Esophagus squamous epithelium (tissue), 5 donors: ENCODE measurements at regions not wholly inside any gene's neighbourhood (a gene's known extent, or its start where the extent isn't known, plus 50 kb on each side); places are given as distances from the start of the nearest gene placed in this dataset.

Experiments
- DNase-seq: peaks from one replicate; lab custom pipeline; 2025; lab: John Stamatoyannopoulos, UW
- H3K27ac ChIP-seq, 4 donors: fragments of 200-600 bp; sonication (generic); one replicate each; pipeline ENCODE4 v1.5.1; 2016 to 2019; ENCODE audit warnings: mild to moderate bottlenecking in 1 of 4
- H3K27me3 ChIP-seq, 4 donors: fragments of 200-600 bp; sonication (generic); 1 replicate in 3 of 4; 2 replicates in 1 of 4; pipeline versions ENCODE4 v1.5.1 to v1.6.0; 2017 to 2021; ENCODE audit warnings: antibody characterized with exemption in 1 of 4
- H3K36me3 ChIP-seq, 3 donors: fragments of 200-600 bp; sonication (generic); one replicate each; pipeline ENCODE4 v1.5.1; 2016 to 2019
- H3K4me1 ChIP-seq, 3 donors: fragments of 200-600 bp; sonication (generic); one replicate each; pipeline ENCODE4 v1.5.1; 2017 to 2019
- H3K4me3 ChIP-seq, 4 donors: fragments of 200-600 bp; sonication (generic); 1 replicate in 3 of 4; 2 replicates in 1 of 4; pipeline ENCODE4 v1.5.1; 2016 to 2019; ENCODE audit warnings: mild to moderate bottlenecking in 2 of 4, moderate library complexity in 1 of 4
- H3K9me3 ChIP-seq, 3 donors: fragments of 200-600 bp; sonication (generic); one replicate each; pipeline ENCODE4 v1.5.1; 2016 to 2019
- POLR2A ChIP-seq, 4 donors: fragments of 450-650 bp; IDR thresholded peaks; one replicate each; pipeline ENCODE4 v1.6.1; 2017; ENCODE audit warnings: antibody characterized with exemption in 4 of 4, mild to moderate bottlenecking in 4 of 4, moderate library complexity in 3 of 4
- WGBS, 2 donors: methylation state at CpG; one replicate each; pipeline ENCODE4 v1.1.5; 2018; 5-methylcytosine and 5-hydroxymethylcytosine counted together
- intact Hi-C: fragments of 100-400 bp; cut with DNase I; formaldehyde crosslinking; loops from one replicate; pipeline ENCODE4 v1.15.0; 2022
- TF ChIP-seq, protein P1 (sequence below), 6 experiments: fragments of 450-650 bp in 4 of 6; fragments of 200-600 bp in 2 of 6; sonication (generic) in 2 of 6; IDR thresholded peaks; one replicate each; pipeline ENCODE4 v1.5.1; 2016 to 2019; ENCODE audit warnings: antibody characterized with exemption in 6 of 6, mild to moderate bottlenecking in 4 of 6, moderate library complexity in 4 of 6
- donor health status: DM: yes; HTN: yes; CAD: no.

DNA sequence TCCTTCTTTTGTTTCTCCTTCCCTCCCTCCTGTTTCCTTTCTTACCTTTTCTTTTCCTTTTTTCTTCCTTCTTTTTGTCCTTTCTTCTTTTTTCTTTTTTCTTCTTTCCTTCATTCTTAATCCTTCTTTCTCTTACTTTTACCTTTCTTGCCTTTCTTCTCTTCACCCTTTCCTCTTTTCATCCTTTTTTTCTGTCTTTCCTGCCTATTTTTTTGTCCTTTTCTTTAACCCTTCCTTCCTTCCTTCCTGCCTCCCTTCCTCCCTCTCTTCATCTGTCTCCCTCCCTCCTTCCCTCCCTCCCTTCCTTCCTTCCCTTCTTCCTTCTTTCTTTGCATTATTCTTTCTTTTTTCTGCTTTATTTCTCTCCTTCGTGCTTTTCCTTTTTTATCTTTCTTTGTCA lies 160.7 kb downstream of the AXIN2 start:
- no peaks in the 10 kb centered on the region for H3K9me3 ChIP-seq
- 88% methylated on average over 1 of the region's 1 CpG for WGBS, 2 donors
- H3K4me1 ChIP-seq: no peaks in the 10 kb centered on the region
- H3K27me3 ChIP-seq: no peaks in the 10 kb centered on the region
- intact Hi-C loops: no loop called here
- no peak overlapping the region for H3K27ac ChIP-seq
- H3K36me3 ChIP-seq: no peaks in the 10 kb centered on the region
- no peak for TF ChIP-seq POLR2A (IDR thresholded peaks at IDR 0.05)
- TF ChIP-seq, protein P1, sequence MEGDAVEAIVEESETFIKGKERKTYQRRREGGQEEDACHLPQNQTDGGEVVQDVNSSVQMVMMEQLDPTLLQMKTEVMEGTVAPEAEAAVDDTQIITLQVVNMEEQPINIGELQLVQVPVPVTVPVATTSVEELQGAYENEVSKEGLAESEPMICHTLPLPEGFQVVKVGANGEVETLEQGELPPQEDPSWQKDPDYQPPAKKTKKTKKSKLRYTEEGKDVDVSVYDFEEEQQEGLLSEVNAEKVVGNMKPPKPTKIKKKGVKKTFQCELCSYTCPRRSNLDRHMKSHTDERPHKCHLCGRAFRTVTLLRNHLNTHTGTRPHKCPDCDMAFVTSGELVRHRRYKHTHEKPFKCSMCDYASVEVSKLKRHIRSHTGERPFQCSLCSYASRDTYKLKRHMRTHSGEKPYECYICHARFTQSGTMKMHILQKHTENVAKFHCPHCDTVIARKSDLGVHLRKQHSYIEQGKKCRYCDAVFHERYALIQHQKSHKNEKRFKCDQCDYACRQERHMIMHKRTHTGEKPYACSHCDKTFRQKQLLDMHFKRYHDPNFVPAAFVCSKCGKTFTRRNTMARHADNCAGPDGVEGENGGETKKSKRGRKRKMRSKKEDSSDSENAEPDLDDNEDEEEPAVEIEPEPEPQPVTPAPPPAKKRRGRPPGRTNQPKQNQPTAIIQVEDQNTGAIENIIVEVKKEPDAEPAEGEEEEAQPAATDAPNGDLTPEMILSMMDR (IDR thresholded peaks at IDR 0.05): no peak
- no peak for DNase-seq
- H3K4me3 ChIP-seq: no peak overlapping the region

DNA sequence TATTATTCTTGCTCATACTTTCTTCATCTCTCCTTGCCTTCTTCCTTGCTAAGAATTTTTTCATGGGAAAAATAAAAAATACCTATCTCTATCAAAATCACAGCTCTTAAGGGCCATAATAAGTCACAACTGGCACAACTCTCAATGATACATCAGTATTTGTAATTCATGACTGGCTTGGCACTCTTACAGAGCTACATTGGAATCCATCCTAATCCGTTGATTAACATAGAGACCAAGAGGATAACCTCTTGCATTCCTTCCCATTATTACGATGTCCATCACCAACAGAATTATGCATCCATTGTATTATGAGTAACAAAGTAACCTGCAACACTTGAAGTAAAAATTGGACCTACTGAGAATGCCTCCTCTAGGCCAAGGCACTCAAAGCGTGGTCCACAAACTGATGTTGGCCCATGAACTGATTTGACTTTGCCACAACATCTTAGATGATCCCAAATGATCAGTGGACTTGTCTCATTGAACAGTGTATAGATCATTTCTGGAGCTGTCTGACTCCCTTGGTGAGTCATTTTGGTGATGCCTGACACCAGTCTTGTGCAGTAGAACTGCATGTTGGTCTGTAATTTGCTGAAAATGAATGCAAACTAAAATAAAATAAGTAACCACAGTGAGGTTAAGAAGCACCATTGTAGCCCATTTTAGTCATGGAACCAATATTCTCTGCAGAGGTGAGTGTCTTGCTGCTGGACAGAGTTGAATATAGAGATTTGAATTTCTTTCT lies 163.2 kb downstream of the AXIN2 start:
- no peak for TF ChIP-seq POLR2A (IDR thresholded peaks at IDR 0.05)
- TF ChIP-seq, protein P1 (IDR thresholded peaks at IDR 0.05): no peak
- intact Hi-C loops: no loop called here
- no peak for DNase-seq
- Histone ChIP-seq H3K4me1 (no peaks in the 10 kb centered on the region), H3K27ac (no peak overlapping the region), H3K27me3 (no peaks in the 10 kb centered on the region), H3K4me3 (no peak overlapping the region), H3K36me3 (no peaks in the 10 kb centered on the region), H3K9me3 (no peaks in the 10 kb centered on the region)
- WGBS, 2 donors: 39 to 53% methylated on average over 3 of the region's 3 CpGs

DNA sequence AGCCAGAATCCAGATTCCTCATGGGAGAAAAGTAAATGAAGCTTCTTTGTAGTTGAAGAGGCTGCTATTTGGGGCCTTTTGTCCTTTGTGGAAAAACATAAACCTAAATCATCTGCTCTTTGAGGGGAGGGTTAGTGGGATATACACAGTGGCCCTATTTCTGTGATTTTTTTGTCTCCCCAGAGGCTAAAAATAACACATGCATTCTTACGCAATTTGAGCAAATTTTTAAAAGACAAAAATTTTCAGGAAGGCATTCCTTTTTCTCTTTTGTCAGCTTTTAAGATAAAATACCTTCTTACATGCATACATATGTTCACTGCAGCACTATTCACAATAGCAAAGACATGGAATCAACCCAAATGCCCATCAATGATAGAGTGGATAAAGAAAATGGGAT lies 165.5 kb downstream of the AXIN2 start:
- Histone ChIP-seq H3K9me3 (no peaks in the 10 kb centered on the region), H3K27ac (no peak overlapping the region), H3K27me3 (no peaks in the 10 kb centered on the region), H3K4me1 (no peaks in the 10 kb centered on the region), H3K4me3 (no peak overlapping the region), H3K36me3 (no peaks in the 10 kb centered on the region)
- WGBS, 2 donors: 94 to 95% methylated on average over 1 of the region's 1 CpG
- DNase-seq: no peak
- intact Hi-C loops: no loop called here
- no peak for TF ChIP-seq POLR2A (IDR thresholded peaks at IDR 0.05)

DNA sequence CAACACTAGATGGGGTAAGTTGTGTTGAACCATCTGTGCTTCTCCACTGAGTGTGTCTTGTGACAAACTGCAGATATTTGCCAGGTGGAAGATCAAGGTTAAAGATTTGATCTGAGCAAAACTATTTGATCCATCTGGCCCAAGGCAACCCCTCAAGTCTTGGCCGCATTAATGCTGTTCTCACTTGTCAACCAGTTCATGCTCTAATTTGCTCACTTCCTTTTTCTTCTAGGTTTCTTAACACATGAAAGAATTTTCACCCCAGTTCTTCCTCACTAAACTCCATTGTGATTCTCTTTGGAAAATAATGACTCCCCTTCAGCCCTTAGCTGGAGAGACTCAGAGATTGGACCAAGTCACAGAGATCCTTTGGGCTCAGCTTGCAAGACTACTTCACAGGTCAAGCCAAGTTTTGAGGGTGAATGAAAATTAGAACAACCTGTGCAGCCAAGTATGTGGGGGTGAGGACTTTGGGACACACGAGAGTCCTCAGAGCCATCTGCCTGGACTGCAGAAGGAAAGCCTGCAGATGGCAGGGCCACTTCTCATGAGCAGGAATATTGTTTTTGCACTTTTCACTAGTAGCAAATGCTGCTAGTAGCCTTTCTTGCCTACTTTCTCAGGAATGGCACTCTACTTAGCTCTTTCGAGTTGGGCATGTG lies 166.5 kb downstream of the AXIN2 start:
- no peak overlapping the region for H3K4me3 ChIP-seq
- 65 to 70% methylated on average over 3 of the region's 3 CpGs for WGBS, 2 donors

DNA sequence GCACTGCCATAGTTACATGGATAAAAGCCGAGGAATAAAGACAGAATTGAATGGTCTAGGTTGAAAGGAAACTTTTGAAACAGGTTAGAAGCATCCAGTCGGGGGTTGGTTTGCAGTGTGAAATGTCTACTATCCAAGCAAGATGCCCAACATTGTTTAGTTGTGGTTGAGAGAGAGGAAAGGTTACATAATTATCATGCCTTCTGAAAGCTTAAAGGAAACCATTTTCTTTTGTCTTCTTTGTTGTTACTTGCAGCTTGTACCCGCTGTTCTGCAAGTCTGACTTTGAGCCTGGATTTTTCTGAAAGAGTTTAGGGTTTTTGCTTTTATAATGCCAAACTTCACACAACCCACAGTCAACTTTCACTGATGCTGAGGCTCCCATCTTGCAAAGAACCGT lies 167.9 kb downstream of the AXIN2 start:
- intact Hi-C loops: no loop called here
- no peak for DNase-seq
- no peaks in the 10 kb centered on the region for H3K9me3 ChIP-seq
- no peaks in the 10 kb centered on the region for H3K4me1 ChIP-seq
- no peaks in the 10 kb centered on the region for H3K36me3 ChIP-seq
- no peaks in the 10 kb centered on the region for H3K27me3 ChIP-seq
- no peak overlapping the region for H3K4me3 ChIP-seq
- H3K27ac ChIP-seq: no peak overlapping the region
- TF ChIP-seq, protein P1 (IDR thresholded peaks at IDR 0.05): no peak
- TF ChIP-seq POLR2A (IDR thresholded peaks at IDR 0.05): no peak
- WGBS, 2 donors: 34 to 47% methylated on average over 3 to 4 of the region's 4 CpGs

More for the DNA sequence above, 166.5 kb downstream of the AXIN2 start:
- DNase-seq: no peak
- no peaks in the 10 kb centered on the region for H3K9me3 ChIP-seq
- no peaks in the 10 kb centered on the region for H3K27me3 ChIP-seq
- intact Hi-C loops: no loop called here
- TF ChIP-seq POLR2A (IDR thresholded peaks at IDR 0.05): no peak
- TF ChIP-seq, protein P1 (IDR thresholded peaks at IDR 0.05): no peak
- no peaks in the 10 kb centered on the region for H3K4me1 ChIP-seq
- H3K36me3 ChIP-seq: no peaks in the 10 kb centered on the region
- H3K27ac ChIP-seq: no peak overlapping the region
